Neuron (in vitro differentiated cells): ENCODE measurements at regions not wholly inside any gene's neighbourhood (a gene's known extent, or its start where the extent isn't known, plus 50 kb on each side); places are given as distances from the start of the nearest gene placed in this dataset.

Source experiments
- H2AFZ ChIP-seq: one replicate; pipeline ENCODE4 v1.6.1; 2013; ENCODE audit warnings: low read depth, mild to moderate bottlenecking, inconsistent platforms, low read length, moderate library complexity
- H3K27me3 ChIP-seq: one replicate; pipeline ENCODE4 v1.6.1; 2013; ENCODE audit warnings: low read length; ENCODE audit not compliant: insufficient read depth
- H3K36me3 ChIP-seq: one replicate; pipeline ENCODE4 v1.6.1; 2013; ENCODE audit warnings: low read length; ENCODE audit not compliant: insufficient read depth
- H3K4me1 ChIP-seq: one replicate; pipeline ENCODE4 v1.6.1; 2013; ENCODE audit warnings: low read length; ENCODE audit not compliant: insufficient read depth
- H3K4me3 ChIP-seq: 2 replicates; pipeline ENCODE4 v1.5.1; 2013; ENCODE audit warnings: mild to moderate bottlenecking, low read length, moderate library complexity
- H3K9me3 ChIP-seq: one replicate; pipeline ENCODE4 v1.6.1; 2013; ENCODE audit warnings: low read length

GRCh38 chr3:30097022-30097650 lies 509.3 kb upstream of the TGFBR2 start:
- peaks cover 4% of the 10 kb centered on the region for H3K9me3 ChIP-seq
- no peaks in the 10 kb centered on the region for H3K36me3 ChIP-seq
- peaks cover 13% of the 10 kb centered on the region for H3K4me1 ChIP-seq
- H2AFZ ChIP-seq: no peak overlapping the region
- no peaks in the 10 kb centered on the region for H3K27me3 ChIP-seq
- H3K4me3 ChIP-seq: no peak overlapping the region

- H3K4me3 ChIP-seq: no peak overlapping the region
- no peak overlapping the region for H2AFZ ChIP-seq
- H3K4me1 ChIP-seq: peaks cover 13% of the 10 kb centered on the region
- no peaks in the 10 kb centered on the region for H3K27me3 ChIP-seq
- H3K36me3 ChIP-seq: no peaks in the 10 kb centered on the region
- peaks cover 2% of the 10 kb centered on the region for H3K9me3 ChIP-seq
Observed at GRCh38 chr3:30098243-30098642, 508.2 kb upstream of the TGFBR2 start.

- H3K4me3 ChIP-seq: no peak overlapping the region
- no peaks in the 10 kb centered on the region for H3K36me3 ChIP-seq
- H2AFZ ChIP-seq: no peak overlapping the region
- peaks cover 2% of the 10 kb centered on the region for H3K9me3 ChIP-seq
- H3K27me3 ChIP-seq: no peaks in the 10 kb centered on the region
- H3K4me1 ChIP-seq: peaks cover 13% of the 10 kb centered on the region
Observed at GRCh38 chr3:30098653-30099455, 507.5 kb upstream of the TGFBR2 start.

GRCh38 chr3:30102356-30102755 lies 504.0 kb upstream of the TGFBR2 start:
- Histone ChIP-seq H3K27me3 (no peaks in the 10 kb centered on the region), H3K4me1 (peaks cover 13% of the 10 kb centered on the region), H3K4me3 (no peak overlapping the region), H3K9me3 (no peaks in the 10 kb centered on the region), H2AFZ (no peak overlapping the region), H3K36me3 (no peaks in the 10 kb centered on the region)

GRCh38 chr3:30103186-30103585 lies 503.2 kb upstream of the TGFBR2 start:
- peaks cover 12% of the 10 kb centered on the region for H3K4me1 ChIP-seq
- H3K27me3 ChIP-seq: no peaks in the 10 kb centered on the region
- H3K36me3 ChIP-seq: no peaks in the 10 kb centered on the region
- no peak overlapping the region for H2AFZ ChIP-seq
- H3K9me3 ChIP-seq: no peaks in the 10 kb centered on the region
- H3K4me3 ChIP-seq: no peak overlapping the region

GRCh38 chr3:30107531-30107930 lies 498.9 kb upstream of the TGFBR2 start:
- Histone ChIP-seq H3K4me1 (no peaks in the 10 kb centered on the region), H3K27me3 (no peaks in the 10 kb centered on the region), H3K4me3 (no peak overlapping the region), H3K36me3 (no peaks in the 10 kb centered on the region), H3K9me3 (no peaks in the 10 kb centered on the region), H2AFZ (no peak overlapping the region)

GRCh38 chr3:30112411-30112810 lies 494.0 kb upstream of the TGFBR2 start:
- H3K36me3 ChIP-seq: no peaks in the 10 kb centered on the region
- no peak overlapping the region for H3K4me3 ChIP-seq
- H2AFZ ChIP-seq: no peak overlapping the region
- no peaks in the 10 kb centered on the region for H3K27me3 ChIP-seq
- H3K4me1 ChIP-seq: peaks cover 1% of the 10 kb centered on the region
- no peaks in the 10 kb centered on the region for H3K9me3 ChIP-seq

GRCh38 chr3:30112902-30113484 lies 493.4 kb upstream of the TGFBR2 start:
- H2AFZ ChIP-seq: no peak overlapping the region
- H3K36me3 ChIP-seq: no peaks in the 10 kb centered on the region
- H3K4me1 ChIP-seq: peaks cover 2% of the 10 kb centered on the region
- H3K27me3 ChIP-seq: no peaks in the 10 kb centered on the region
- no peaks in the 10 kb centered on the region for H3K9me3 ChIP-seq
- H3K4me3 ChIP-seq: no peak overlapping the region

GRCh38 chr3:30113906-30114305 lies 492.5 kb upstream of the TGFBR2 start:
- H3K36me3 ChIP-seq: no peaks in the 10 kb centered on the region
- H3K9me3 ChIP-seq: no peaks in the 10 kb centered on the region
- H3K4me3 ChIP-seq: no peak overlapping the region

GRCh38 chr3:30114918-30115317 lies 491.5 kb upstream of the TGFBR2 start:
- Histone ChIP-seq H2AFZ (no peak overlapping the region), H3K36me3 (no peaks in the 10 kb centered on the region), H3K9me3 (no peaks in the 10 kb centered on the region), H3K27me3 (no peaks in the 10 kb centered on the region), H3K4me3 (no peak overlapping the region), H3K4me1 (peaks cover 2% of the 10 kb centered on the region)

More at GRCh38 chr3:30113906-30114305, 492.5 kb upstream of the TGFBR2 start:
- Histone ChIP-seq H3K4me1 (peaks cover 2% of the 10 kb centered on the region), H2AFZ (no peak overlapping the region), H3K27me3 (no peaks in the 10 kb centered on the region)

GRCh38 chr3:30122359-30122758 lies 484.0 kb upstream of the TGFBR2 start:
- Histone ChIP-seq H3K9me3 (no peaks in the 10 kb centered on the region), H3K4me1 (peaks cover 1% of the 10 kb centered on the region), H2AFZ (no peak overlapping the region), H3K4me3 (no peak overlapping the region), H3K27me3 (no peaks in the 10 kb centered on the region), H3K36me3 (no peaks in the 10 kb centered on the region)

- no peaks in the 10 kb centered on the region for H3K4me1 ChIP-seq
- H3K27me3 ChIP-seq: no peaks in the 10 kb centered on the region
- H3K4me3 ChIP-seq: no peak overlapping the region
- H3K36me3 ChIP-seq: no peaks in the 10 kb centered on the region
- no peaks in the 10 kb centered on the region for H3K9me3 ChIP-seq
- no peak overlapping the region for H2AFZ ChIP-seq
Observed at GRCh38 chr3:30123224-30123623, 483.2 kb upstream of the TGFBR2 start.

- no peaks in the 10 kb centered on the region for H3K27me3 ChIP-seq
- no peaks in the 10 kb centered on the region for H3K9me3 ChIP-seq
- no peak overlapping the region for H3K4me3 ChIP-seq
- H2AFZ ChIP-seq: no peak overlapping the region
- H3K36me3 ChIP-seq: no peaks in the 10 kb centered on the region
- no peaks in the 10 kb centered on the region for H3K4me1 ChIP-seq
Observed at GRCh38 chr3:30123755-30124154, 482.6 kb upstream of the TGFBR2 start.
